Psoas muscle (tissue), 7 donors: ENCODE measurements at regions not wholly inside any gene's neighbourhood (a gene's known extent, or its start where the extent isn't known, plus 50 kb on each side); places are given as distances from the start of the nearest gene placed in this dataset.

Source experiments
- ATAC-seq, 4 donors: fragments of 200-7000 bp; cut with Tn5 transposase; one replicate each; pipeline ENCODE4 v1.9.1; 2020; ENCODE audit warnings: moderate library complexity in 3 of 4, mild to moderate bottlenecking in 2 of 4
- DNase-seq, 2 donors: peaks; one replicate each; pipeline ENCODE4 v3.0.0-alpha.2; 2020
- H3K27ac ChIP-seq: fragments of 200-600 bp; one replicate; pipeline ENCODE4 v1.8.0; 2022
- H3K27me3 ChIP-seq, 3 donors: fragments of 200-600 bp in 1 of 3; one replicate each; pipeline versions ENCODE4 v1.6.1 to v1.8.0; 2013 to 2022; ENCODE audit warnings: low read length in 2 of 3, mild to moderate bottlenecking in 2 of 3, moderate library complexity in 1 of 3; ENCODE audit not compliant: insufficient read depth in 3 of 3
- H3K36me3 ChIP-seq, 2 donors: fragments of 200-600 bp in 1 of 2; one replicate each; pipeline versions ENCODE4 v1.6.1 to v1.8.0; 2013 to 2022; ENCODE audit warnings: low read depth in 1 of 2, mild to moderate bottlenecking in 1 of 2, moderate library complexity in 1 of 2; ENCODE audit not compliant: insufficient read depth in 1 of 2
- H3K4me1 ChIP-seq: fragments of 200-600 bp; one replicate; pipeline ENCODE4 v1.8.0; 2022
- H3K4me3 ChIP-seq: fragments of 200-600 bp; one replicate; pipeline ENCODE4 v1.8.0; 2022; ENCODE audit warnings: mild to moderate bottlenecking
- H3K9me3 ChIP-seq: fragments of 200-600 bp; one replicate; pipeline ENCODE4 v1.8.0; 2022
- WGBS, 3 donors: extraction: QIAGEN DNeasy Blood & Tissue Kit; methylation state at CpG; one replicate each; pipeline versions ENCODE4 v1.1.6 to v1.1.7; 2013; 5-methylcytosine and 5-hydroxymethylcytosine counted together
- intact Hi-C, 2 donors: fragments of 100-400 bp; cut with DNase I; formaldehyde crosslinking; loops; one replicate each; pipeline versions ENCODE4 v1.11.0 to v1.14.2; 2022
- TF ChIP-seq, protein P1 (sequence below): fragments of 200-600 bp; IDR thresholded peaks from one replicate; pipeline ENCODE4 v1.8.0; 2022; ENCODE audit warnings: antibody characterized with exemption
- donor health status: healthy with polysubstance abuse.
- donor health status: DM: no; HTN: no; CAD: no; lungs with moderate emphysema.
- donor health status: Bipolar disorder and iron deficiency.
- donor health status: healthy.
- donor health status: DM: yes; HTN: yes; CAD: no.
- donor health status: DM: no; HTN: no; CAD: no.
- donor health status: DM: yes; HTN: yes; CAD: no.

DNA sequence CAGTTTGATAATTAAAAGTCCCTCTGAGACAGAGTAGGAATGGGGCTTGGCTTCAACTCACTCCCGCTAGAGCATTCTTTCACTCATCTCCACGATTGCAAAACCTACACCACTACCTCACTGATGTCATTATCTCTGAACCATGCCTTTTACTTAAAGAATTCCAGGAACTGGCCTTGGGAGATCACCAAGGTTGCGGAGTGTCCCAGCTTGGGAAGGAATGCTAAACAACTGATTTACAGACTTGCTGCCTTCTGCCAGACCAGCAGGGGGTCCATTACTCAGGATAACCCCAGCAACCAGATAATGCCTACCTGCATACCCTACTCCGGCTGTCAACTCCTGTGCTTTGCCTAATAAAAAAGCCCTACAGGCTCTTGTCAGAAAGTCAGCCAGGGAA is 102.2 kb upstream of the RALGAPA2 start:
- TF ChIP-seq, protein P1, sequence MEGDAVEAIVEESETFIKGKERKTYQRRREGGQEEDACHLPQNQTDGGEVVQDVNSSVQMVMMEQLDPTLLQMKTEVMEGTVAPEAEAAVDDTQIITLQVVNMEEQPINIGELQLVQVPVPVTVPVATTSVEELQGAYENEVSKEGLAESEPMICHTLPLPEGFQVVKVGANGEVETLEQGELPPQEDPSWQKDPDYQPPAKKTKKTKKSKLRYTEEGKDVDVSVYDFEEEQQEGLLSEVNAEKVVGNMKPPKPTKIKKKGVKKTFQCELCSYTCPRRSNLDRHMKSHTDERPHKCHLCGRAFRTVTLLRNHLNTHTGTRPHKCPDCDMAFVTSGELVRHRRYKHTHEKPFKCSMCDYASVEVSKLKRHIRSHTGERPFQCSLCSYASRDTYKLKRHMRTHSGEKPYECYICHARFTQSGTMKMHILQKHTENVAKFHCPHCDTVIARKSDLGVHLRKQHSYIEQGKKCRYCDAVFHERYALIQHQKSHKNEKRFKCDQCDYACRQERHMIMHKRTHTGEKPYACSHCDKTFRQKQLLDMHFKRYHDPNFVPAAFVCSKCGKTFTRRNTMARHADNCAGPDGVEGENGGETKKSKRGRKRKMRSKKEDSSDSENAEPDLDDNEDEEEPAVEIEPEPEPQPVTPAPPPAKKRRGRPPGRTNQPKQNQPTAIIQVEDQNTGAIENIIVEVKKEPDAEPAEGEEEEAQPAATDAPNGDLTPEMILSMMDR = no peak
- Histone ChIP-seq H3K27me3 (no peaks in the 10 kb centered on the region), H3K27ac (no peak overlapping the region), H3K4me1 (no peaks in the 10 kb centered on the region), H3K9me3 (no peaks in the 10 kb centered on the region), H3K36me3 (no peaks in the 10 kb centered on the region), H3K4me3 (no peak overlapping the region)
- no peak for DNase-seq
- ATAC-seq = no peak
- intact Hi-C loops = no loop called here
- 75 to 84% (median 76%) methylated on average over 4 of the region's 4 CpGs for WGBS, 3 donors

GRCh38 chr20:20812136-20812535 is 99.7 kb upstream of the RALGAPA2 start:
- no peaks in the 10 kb centered on the region for H3K9me3 ChIP-seq
- no peaks in the 10 kb centered on the region for H3K36me3 ChIP-seq
- TF ChIP-seq, protein P1 = no peak
- DNase-seq = no peak
- H3K27me3 ChIP-seq = no peaks in the 10 kb centered on the region
- H3K27ac ChIP-seq = no peak overlapping the region
- no peak for ATAC-seq
- no peaks in the 10 kb centered on the region for H3K4me1 ChIP-seq
- H3K4me3 ChIP-seq = no peak overlapping the region
- whole genome bisulfite sequencing, 3 donors = 84 to 91% (median 85%) methylated on average over 5 of the region's 5 CpGs
- intact Hi-C loops = no loop called here

- no peaks in the 10 kb centered on the region for H3K9me3 ChIP-seq
- H3K4me1 ChIP-seq = no peaks in the 10 kb centered on the region
- no peak overlapping the region for H3K4me3 ChIP-seq
- ATAC-seq (no peak), DNase-seq (no peak)
- WGBS, 3 donors = 78 to 82% (median 78%) methylated on average over 4 of the region's 4 CpGs
- no peaks in the 10 kb centered on the region for H3K36me3 ChIP-seq
- TF ChIP-seq, protein P1 = no peak
- intact Hi-C loops = no loop called here
- H3K27ac ChIP-seq = no peak overlapping the region
- no peaks in the 10 kb centered on the region for H3K27me3 ChIP-seq
Observed at GRCh38 chr20:20808016-20808415, 95.6 kb upstream of the RALGAPA2 start.

DNA sequence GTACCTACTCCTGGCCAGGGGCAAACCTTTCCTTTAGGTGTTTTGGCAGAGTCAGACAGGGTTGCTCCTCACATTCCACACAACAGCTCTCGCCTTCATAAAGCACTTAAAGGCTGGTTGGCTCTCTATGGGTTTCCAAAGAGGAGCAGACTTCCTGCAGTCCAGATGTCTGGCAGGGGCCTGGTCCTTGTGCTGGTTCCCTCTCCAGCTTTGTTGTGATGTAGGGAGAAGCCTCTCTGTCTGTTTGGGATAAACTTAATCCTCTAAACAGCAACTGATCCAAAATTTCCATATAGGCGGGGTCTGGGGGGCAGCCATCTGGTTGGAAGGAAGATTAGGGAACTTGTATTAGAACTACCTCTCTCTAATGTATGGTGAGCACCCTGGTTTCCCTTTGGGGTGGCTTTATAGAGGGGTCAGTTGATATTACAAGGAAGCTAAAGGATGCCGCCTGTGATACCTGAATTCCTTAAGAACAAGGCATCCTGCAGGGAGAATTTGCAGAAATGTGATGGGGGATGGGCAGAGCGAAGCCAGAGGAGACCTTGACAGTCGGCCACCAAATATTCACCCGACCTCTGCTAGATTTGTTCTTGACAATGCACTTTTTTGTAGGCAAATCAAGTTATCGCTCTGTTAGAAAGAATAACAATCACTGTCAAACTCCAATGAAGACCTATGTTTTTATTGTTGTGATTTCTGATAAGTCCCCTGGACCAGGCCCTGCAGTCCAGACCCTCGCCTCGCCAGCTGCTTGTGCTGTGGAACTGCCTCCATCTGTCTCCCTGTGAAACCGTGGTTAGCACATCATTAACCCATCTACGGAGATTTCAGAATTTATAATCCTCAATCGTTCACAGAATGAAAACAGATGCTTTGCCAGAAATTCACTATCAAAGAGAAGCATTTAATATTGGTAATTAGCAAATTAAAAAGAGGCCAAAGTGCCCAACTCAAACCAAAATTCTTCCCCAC is 94.0 kb upstream of the RALGAPA2 start:
- Histone ChIP-seq H3K27ac (no peak overlapping the region), H3K36me3 (no peaks in the 10 kb centered on the region), H3K27me3 (no peaks in the 10 kb centered on the region), H3K9me3 (no peaks in the 10 kb centered on the region), H3K4me3 (no peak overlapping the region), H3K4me1 (no peaks in the 10 kb centered on the region)
- WGBS, 3 donors = 68 to 80% (median 77%) methylated on average over 12 of the region's 12 CpGs
- ATAC-seq = no peak
- TF ChIP-seq, protein P1 = no peak
- intact Hi-C loops = no loop called here
- no peak for DNase-seq
